Karpas-422 (cell line): ENCODE measurements at regions not wholly inside any gene's neighbourhood (a gene's known extent, or its start where the extent isn't known, plus 50 kb on each side); places are given as distances from the start of the nearest gene placed in this dataset.
"Not testable (repeated sequence)": the region's sequence is repeated elsewhere in the genome, so short reads cannot be mapped to it uniquely, and the experiment has no call there.

ENCODE experiments used
- DNase-seq: peaks from one replicate; pipeline ENCODE4 v3.0.0-alpha.2; 2015
- H2AFZ ChIP-seq: fragments of 200-600 bp; sonication (generic); 2 replicates; pipeline ENCODE4 v1.6.1; 2014; ENCODE audit warnings: antibody characterized with exemption, low read length, mixed read lengths
- H3K27ac ChIP-seq: fragments of 200-600 bp; sonication (generic); 2 replicates; pipeline ENCODE4 v1.5.1; 2014; ENCODE audit warnings: mild to moderate bottlenecking, low read length, moderate library complexity
- H3K27me3 ChIP-seq: fragments of 200-600 bp; sonication (generic); 2 replicates; pipeline ENCODE4 v1.6.1; 2014; ENCODE audit warnings: low read length, mixed read lengths
- H3K36me3 ChIP-seq: fragments of 200-600 bp; sonication (generic); 2 replicates; pipeline ENCODE4 v1.6.1; 2014; ENCODE audit warnings: low read length, mixed read lengths; ENCODE audit not compliant: insufficient read depth
- H3K4me1 ChIP-seq: fragments of 200-600 bp; sonication (generic); 2 replicates; pipeline ENCODE4 v1.6.1; 2014; ENCODE audit warnings: mild to moderate bottlenecking, low read length, mixed read lengths
- H3K4me2 ChIP-seq: fragments of 200-600 bp; sonication (generic); 2 replicates; pipeline ENCODE4 v1.6.1; 2014; ENCODE audit warnings: low read length, low read depth, mild to moderate bottlenecking; ENCODE audit not compliant: poor library complexity, severe bottlenecking
- H3K4me3 ChIP-seq: fragments of 200-600 bp; sonication (generic); 2 replicates; pipeline ENCODE4 v1.5.1; 2014; ENCODE audit warnings: mild to moderate bottlenecking, antibody characterized with exemption, low read length, mixed read lengths
- H3K79me2 ChIP-seq: fragments of 200-600 bp; sonication (generic); 2 replicates; pipeline ENCODE4 v1.6.1; 2014; ENCODE audit warnings: mild to moderate bottlenecking, low read length, mixed read lengths
- H3K9ac ChIP-seq: fragments of 200-600 bp; sonication (generic); 2 replicates; pipeline ENCODE4 v1.6.0; 2014; ENCODE audit warnings: low read length
- H3K9me2 ChIP-seq: fragments of 200-600 bp; sonication (generic), shearing (Covaris generic); replicated peaks from 2 replicates; pipeline ENCODE4 v1.6.0; 2014; ENCODE audit warnings: mild to moderate bottlenecking, low read length, moderate library complexity; ENCODE audit not compliant: insufficient read depth
- H3K9me3 ChIP-seq: fragments of 300-700, 200-600 bp; sonication (generic); 2 replicates; pipeline ENCODE4 v1.6.1; 2014; ENCODE audit warnings: low read length, mixed read lengths
- H4K20me1 ChIP-seq: fragments of 200-600 bp; sonication (generic); 2 replicates; pipeline ENCODE4 v1.6.1; 2014; ENCODE audit warnings: mild to moderate bottlenecking, antibody characterized with exemption, low read length, low read depth; ENCODE audit not compliant: insufficient read depth

- H3K9me2 ChIP-seq = no peaks in the 10 kb centered on the region
- no peaks in the 10 kb centered on the region for H4K20me1 ChIP-seq
- no peaks in the 10 kb centered on the region for H3K79me2 ChIP-seq
- H3K4me3 ChIP-seq = no peak overlapping the region
- no peak overlapping the region for H2AFZ ChIP-seq
- H3K27ac ChIP-seq = no peak overlapping the region
- H3K9me3 ChIP-seq = peaks cover 5% of the 10 kb centered on the region; the same call in 1 of the 2 replicates
- H3K4me2 ChIP-seq = no peak overlapping the region
- no peaks in the 10 kb centered on the region for H3K27me3 ChIP-seq
- no peak for DNase-seq
- no peak overlapping the region for H3K9ac ChIP-seq
- no peaks in the 10 kb centered on the region for H3K36me3 ChIP-seq
- no peaks in the 10 kb centered on the region for H3K4me1 ChIP-seq
Observed at GRCh38 chr1:68770817-68771216, 273.9 kb upstream of the DEPDC1 start.

- H3K9me2 ChIP-seq = no peaks in the 10 kb centered on the region
- no peak for DNase-seq
- no peaks in the 10 kb centered on the region for H3K27me3 ChIP-seq
- H3K9me3 ChIP-seq = peaks cover 7% of the 10 kb centered on the region; the same call in 1 of the 2 replicates
- no peak overlapping the region for H3K4me3 ChIP-seq
- H3K27ac ChIP-seq = no peak overlapping the region
- no peaks in the 10 kb centered on the region for H4K20me1 ChIP-seq
- no peak overlapping the region for H3K9ac ChIP-seq
- no peaks in the 10 kb centered on the region for H3K4me1 ChIP-seq
- no peaks in the 10 kb centered on the region for H3K36me3 ChIP-seq
- no peak overlapping the region for H3K4me2 ChIP-seq
- no peaks in the 10 kb centered on the region for H3K79me2 ChIP-seq
- no peak overlapping the region for H2AFZ ChIP-seq
Observed at GRCh38 chr1:68777851-68778250, 281.0 kb upstream of the DEPDC1 start.

GRCh38 chr1:68779841-68780240, 283.0 kb upstream of the DEPDC1 start:
- not testable (repeated sequence) for H3K4me2 ChIP-seq, DNase-seq, H3K9me3 ChIP-seq, H3K79me2 ChIP-seq, H4K20me1 ChIP-seq, H2AFZ ChIP-seq, H3K27ac ChIP-seq, H3K36me3 ChIP-seq, H3K4me1 ChIP-seq, H3K9me2 ChIP-seq, H3K4me3 ChIP-seq, H3K9ac ChIP-seq, H3K27me3 ChIP-seq

GRCh38 chr1:68780919-68781318, 284.0 kb upstream of the DEPDC1 start:
- Histone ChIP-seq H3K9ac (no peak overlapping the region), H3K27me3 (no peaks in the 10 kb centered on the region), H4K20me1 (no peaks in the 10 kb centered on the region), H3K4me3 (no peak overlapping the region), H3K79me2 (no peaks in the 10 kb centered on the region), H2AFZ (no peak overlapping the region), H3K9me2 (no peaks in the 10 kb centered on the region), H3K4me2 (no peak overlapping the region), H3K9me3 (peaks cover 7% of the 10 kb centered on the region), H3K27ac (no peak overlapping the region), H3K4me1 (no peaks in the 10 kb centered on the region), H3K36me3 (no peaks in the 10 kb centered on the region)
- no peak for DNase-seq

GRCh38 chr1:68782890-68783289, 286.0 kb upstream of the DEPDC1 start:
- Histone ChIP-seq H3K27ac (no peak overlapping the region), H3K9me3 (peaks cover 11% of the 10 kb centered on the region), H3K79me2 (no peaks in the 10 kb centered on the region), H3K36me3 (no peaks in the 10 kb centered on the region), H3K4me1 (no peaks in the 10 kb centered on the region), H3K9me2 (no peaks in the 10 kb centered on the region), H3K4me3 (no peak overlapping the region), H3K4me2 (no peak overlapping the region), H3K27me3 (no peaks in the 10 kb centered on the region), H3K9ac (no peak overlapping the region), H2AFZ (no peak overlapping the region), H4K20me1 (no peaks in the 10 kb centered on the region)
- no peak for DNase-seq

- Histone ChIP-seq H3K79me2 (no peaks in the 10 kb centered on the region), H3K4me1 (no peaks in the 10 kb centered on the region), H3K4me2 (no peak overlapping the region), H3K36me3 (no peaks in the 10 kb centered on the region), H4K20me1 (no peaks in the 10 kb centered on the region), H3K9ac (no peak overlapping the region), H3K4me3 (no peak overlapping the region), H3K27ac (no peak overlapping the region), H3K9me3 (peaks cover 14% of the 10 kb centered on the region), H3K27me3 (no peaks in the 10 kb centered on the region), H3K9me2 (no peaks in the 10 kb centered on the region), H2AFZ (no peak overlapping the region)
- no peak for DNase-seq
Observed at GRCh38 chr1:68785328-68785727, 288.4 kb upstream of the DEPDC1 start.

- Histone ChIP-seq H3K27me3 (no peaks in the 10 kb centered on the region), H4K20me1 (no peaks in the 10 kb centered on the region), H3K4me1 (no peaks in the 10 kb centered on the region), H3K4me3 (no peak overlapping the region), H3K36me3 (no peaks in the 10 kb centered on the region), H3K9me2 (no peaks in the 10 kb centered on the region), H3K9me3 (peaks cover 10% of the 10 kb centered on the region), H3K79me2 (no peaks in the 10 kb centered on the region), H3K27ac (no peak overlapping the region), H3K4me2 (no peak overlapping the region), H2AFZ (no peak overlapping the region), H3K9ac (no peak overlapping the region)
- no peak for DNase-seq
Observed at GRCh38 chr1:68788762-68789161, 291.9 kb upstream of the DEPDC1 start.

- DNase-seq = no peak
- Histone ChIP-seq H3K27me3 (no peaks in the 10 kb centered on the region), H2AFZ (no peak overlapping the region), H3K27ac (no peak overlapping the region), H3K4me1 (no peaks in the 10 kb centered on the region), H3K9me2 (no peaks in the 10 kb centered on the region), H3K4me3 (no peak overlapping the region), H4K20me1 (no peaks in the 10 kb centered on the region), H3K9ac (no peak overlapping the region), H3K36me3 (no peaks in the 10 kb centered on the region), H3K79me2 (no peaks in the 10 kb centered on the region), H3K9me3 (peaks cover 13% of the 10 kb centered on the region; the same call in 1 of the 2 replicates), H3K4me2 (no peak overlapping the region)
Observed at GRCh38 chr1:68791800-68792199, 294.9 kb upstream of the DEPDC1 start.

- DNase-seq = no peak
- Histone ChIP-seq H3K9ac (no peak overlapping the region), H3K4me2 (no peak overlapping the region), H3K79me2 (no peaks in the 10 kb centered on the region), H3K9me3 (peaks cover 5% of the 10 kb centered on the region), H2AFZ (no peak overlapping the region), H3K9me2 (no peaks in the 10 kb centered on the region), H3K4me3 (no peak overlapping the region), H3K4me1 (no peaks in the 10 kb centered on the region), H4K20me1 (no peaks in the 10 kb centered on the region), H3K36me3 (no peaks in the 10 kb centered on the region), H3K27me3 (no peaks in the 10 kb centered on the region), H3K27ac (no peak overlapping the region)
Observed at GRCh38 chr1:68795956-68796355, 299.1 kb upstream of the DEPDC1 start.
